ENCODE measurements at regions not wholly inside any gene's neighbourhood (a gene's known extent, or its start where the extent isn't known, plus 50 kb on each side); places are given as distances from the start of the nearest gene placed in this dataset.

- DNase-seq, result no peak
Measured at GRCh38 chr5:66503203-66503789, 92.9 kb upstream of the MAST4 start.

GRCh38 chr5:66507106-66507505 is 89.1 kb upstream of the MAST4 start:
- DNase-seq, result no peak

GRCh38 chr5:66511491-66511890 is 84.7 kb upstream of the MAST4 start:
- DNase-seq, result no peak

GRCh38 chr5:66513130-66513529 is 83.1 kb upstream of the MAST4 start:
- no peak for DNase-seq

GRCh38 chr5:66515209-66515608 is 81.0 kb upstream of the MAST4 start:
- DNase-seq, result no peak

GRCh38 chr5:66516550-66516949 is 79.6 kb upstream of the MAST4 start:
- no peak for DNase-seq

- DNase-seq, result no peak
Measured at GRCh38 chr5:66517351-66517750, 78.8 kb upstream of the MAST4 start.

GRCh38 chr5:66518052-66518451 is 78.1 kb upstream of the MAST4 start:
- no peak for DNase-seq

- no peak for DNase-seq
Measured at GRCh38 chr5:66518753-66519152, 77.4 kb upstream of the MAST4 start.

- no peak for DNase-seq
Measured at GRCh38 chr5:66519626-66520025, 76.6 kb upstream of the MAST4 start.

GRCh38 chr5:66520854-66521253 is 75.3 kb upstream of the MAST4 start:
- DNase-seq, result no peak

- no peak for DNase-seq
Measured at GRCh38 chr5:66527478-66528035, 68.6 kb upstream of the MAST4 start.

GRCh38 chr5:66529182-66529581 is 67.0 kb upstream of the MAST4 start:
- DNase-seq, result no peak

- no peak for DNase-seq
Measured at GRCh38 chr5:66529704-66530103, 66.5 kb upstream of the MAST4 start.

- no peak for DNase-seq
Measured at GRCh38 chr5:66538126-66538525, 58.1 kb upstream of the MAST4 start.

GRCh38 chr5:66538531-66538930 is 57.7 kb upstream of the MAST4 start:
- DNase-seq, result no peak

- DNase-seq, result no peak
Measured at GRCh38 chr5:66540078-66540477, 56.1 kb upstream of the MAST4 start.

GRCh38 chr5:66542711-66543110 is 53.5 kb upstream of the MAST4 start:
- no peak for DNase-seq

Measured in hippocampal formation (tissue), 2 donors.